ENCODE measurements at regions not wholly inside any gene's neighbourhood (a gene's known extent, or its start where the extent isn't known, plus 50 kb on each side); places are given as distances from the start of the nearest gene placed in this dataset.

DNA sequence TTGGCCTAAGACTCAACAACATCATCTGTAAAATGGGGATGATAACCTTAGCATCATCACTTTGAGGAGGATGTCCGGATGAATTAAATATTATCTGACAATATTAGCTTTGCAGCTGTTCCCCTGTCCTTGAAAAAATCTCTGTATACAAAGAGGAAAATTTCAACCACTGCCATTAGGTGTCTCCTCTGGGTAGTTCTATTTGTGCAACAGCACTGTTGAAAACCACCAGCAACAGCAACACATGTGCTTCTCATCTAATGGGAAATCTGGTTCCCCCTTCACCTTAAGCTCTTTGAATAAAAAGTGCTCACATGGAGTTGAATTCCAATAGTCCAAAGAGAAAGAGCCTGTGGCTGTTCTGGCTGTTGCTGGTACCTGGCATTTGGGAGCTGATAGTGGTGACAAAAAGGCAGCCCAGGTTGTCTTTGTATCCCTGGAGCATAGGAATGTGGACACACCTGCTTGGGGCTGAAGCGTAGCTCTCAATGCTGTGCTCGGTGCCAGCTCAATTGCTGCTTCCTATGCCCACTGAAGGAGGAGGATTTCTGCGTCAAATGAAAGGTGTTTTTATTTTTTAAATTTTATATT, 322.1 kb upstream of the MSX2 start:
- TF ChIP-seq, protein P1, sequence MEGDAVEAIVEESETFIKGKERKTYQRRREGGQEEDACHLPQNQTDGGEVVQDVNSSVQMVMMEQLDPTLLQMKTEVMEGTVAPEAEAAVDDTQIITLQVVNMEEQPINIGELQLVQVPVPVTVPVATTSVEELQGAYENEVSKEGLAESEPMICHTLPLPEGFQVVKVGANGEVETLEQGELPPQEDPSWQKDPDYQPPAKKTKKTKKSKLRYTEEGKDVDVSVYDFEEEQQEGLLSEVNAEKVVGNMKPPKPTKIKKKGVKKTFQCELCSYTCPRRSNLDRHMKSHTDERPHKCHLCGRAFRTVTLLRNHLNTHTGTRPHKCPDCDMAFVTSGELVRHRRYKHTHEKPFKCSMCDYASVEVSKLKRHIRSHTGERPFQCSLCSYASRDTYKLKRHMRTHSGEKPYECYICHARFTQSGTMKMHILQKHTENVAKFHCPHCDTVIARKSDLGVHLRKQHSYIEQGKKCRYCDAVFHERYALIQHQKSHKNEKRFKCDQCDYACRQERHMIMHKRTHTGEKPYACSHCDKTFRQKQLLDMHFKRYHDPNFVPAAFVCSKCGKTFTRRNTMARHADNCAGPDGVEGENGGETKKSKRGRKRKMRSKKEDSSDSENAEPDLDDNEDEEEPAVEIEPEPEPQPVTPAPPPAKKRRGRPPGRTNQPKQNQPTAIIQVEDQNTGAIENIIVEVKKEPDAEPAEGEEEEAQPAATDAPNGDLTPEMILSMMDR (IDR thresholded peaks at IDR 0.05), result peak; percentile 25
- TF ChIP-seq EZH2 (IDR thresholded peaks at IDR 0.05), result no peak

Data from neural progenitor cell (in vitro differentiated cells).